Fibroblast of mammary gland (primary cell): ENCODE measurements at regions not wholly inside any gene's neighbourhood (a gene's known extent, or its start where the extent isn't known, plus 50 kb on each side); places are given as distances from the start of the nearest gene placed in this dataset.

Experiments used
- DNase-seq: peaks from one replicate; pipeline ENCODE4 v3.0.0-alpha.2; 2010; ENCODE audit warnings: low read depth
- H3K4me3 ChIP-seq: 2 replicates; pipeline ENCODE4 v1.5.1; 2011; ENCODE audit warnings: low read depth, mild to moderate bottlenecking, low read length, moderate library complexity; ENCODE audit not compliant: control insufficient read depth
- TF ChIP-seq, protein P1 (sequence below): conservative IDR thresholded peaks from 2 replicates; pipeline ENCODE4 v1.5.1; 2011; ENCODE audit warnings: low read depth, low read length, inconsistent platforms; ENCODE audit not compliant: control insufficient read depth, insufficient read depth

DNA sequence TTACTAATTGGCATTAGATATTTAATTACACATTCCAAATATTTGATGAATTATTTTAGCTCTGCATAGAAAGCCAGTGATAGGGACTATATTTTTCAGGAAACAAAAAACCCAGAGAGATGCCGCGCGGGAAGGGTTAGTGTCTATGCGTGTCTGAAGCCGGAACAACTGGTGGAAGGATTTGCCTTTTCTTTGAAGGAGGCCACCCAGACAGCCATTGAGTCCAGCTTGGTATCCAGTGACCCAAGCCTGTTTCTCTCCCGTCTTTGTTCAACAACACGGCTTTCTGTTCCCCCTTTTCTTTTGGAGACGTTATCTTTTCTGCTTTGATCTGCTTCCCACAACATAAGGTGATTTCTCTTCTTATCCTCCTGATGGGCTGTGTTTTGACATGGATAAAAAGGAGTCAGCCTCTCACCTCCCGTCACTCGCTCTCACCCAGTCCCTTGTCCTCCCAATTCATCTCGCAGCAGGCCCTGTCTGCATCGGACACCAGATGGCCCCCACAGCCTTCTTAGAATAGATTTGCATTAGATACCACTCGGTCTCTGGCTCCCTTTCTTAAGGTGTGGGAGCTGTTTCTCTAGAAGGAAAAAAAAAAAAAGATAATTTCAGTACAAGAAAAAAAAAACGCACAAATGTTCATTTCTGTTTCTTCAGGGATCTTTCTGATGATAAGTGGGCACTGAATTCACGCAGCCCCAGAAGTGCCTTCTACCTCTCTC, 361.8 kb downstream of the ZNF536 start:
- H3K4me3 ChIP-seq, result no peak overlapping the region
- DNase-seq, result no peak
- TF ChIP-seq, protein P1, sequence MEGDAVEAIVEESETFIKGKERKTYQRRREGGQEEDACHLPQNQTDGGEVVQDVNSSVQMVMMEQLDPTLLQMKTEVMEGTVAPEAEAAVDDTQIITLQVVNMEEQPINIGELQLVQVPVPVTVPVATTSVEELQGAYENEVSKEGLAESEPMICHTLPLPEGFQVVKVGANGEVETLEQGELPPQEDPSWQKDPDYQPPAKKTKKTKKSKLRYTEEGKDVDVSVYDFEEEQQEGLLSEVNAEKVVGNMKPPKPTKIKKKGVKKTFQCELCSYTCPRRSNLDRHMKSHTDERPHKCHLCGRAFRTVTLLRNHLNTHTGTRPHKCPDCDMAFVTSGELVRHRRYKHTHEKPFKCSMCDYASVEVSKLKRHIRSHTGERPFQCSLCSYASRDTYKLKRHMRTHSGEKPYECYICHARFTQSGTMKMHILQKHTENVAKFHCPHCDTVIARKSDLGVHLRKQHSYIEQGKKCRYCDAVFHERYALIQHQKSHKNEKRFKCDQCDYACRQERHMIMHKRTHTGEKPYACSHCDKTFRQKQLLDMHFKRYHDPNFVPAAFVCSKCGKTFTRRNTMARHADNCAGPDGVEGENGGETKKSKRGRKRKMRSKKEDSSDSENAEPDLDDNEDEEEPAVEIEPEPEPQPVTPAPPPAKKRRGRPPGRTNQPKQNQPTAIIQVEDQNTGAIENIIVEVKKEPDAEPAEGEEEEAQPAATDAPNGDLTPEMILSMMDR, result no peak

DNA sequence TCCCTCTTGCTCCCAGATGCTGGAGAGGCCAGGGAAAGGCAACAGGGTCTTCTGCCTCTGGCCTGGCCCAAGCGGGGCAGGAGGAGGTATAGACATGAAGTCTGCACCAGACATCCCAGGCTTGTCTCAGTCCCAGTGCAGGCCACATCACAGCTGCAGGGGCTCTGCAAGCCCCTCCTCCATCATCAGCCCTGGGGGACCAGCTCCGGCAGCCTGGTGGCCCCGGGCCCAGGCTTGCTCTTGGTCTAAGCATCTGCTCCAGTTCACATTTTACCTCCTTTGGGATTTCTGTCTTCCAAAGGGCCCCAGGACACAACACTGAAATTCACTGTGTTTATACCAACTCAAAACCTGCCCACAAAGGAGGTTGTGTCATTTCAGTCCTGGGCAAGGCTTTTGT, 359.4 kb downstream of the ZNF536 start:
- TF ChIP-seq, protein P1, result no peak

DNA sequence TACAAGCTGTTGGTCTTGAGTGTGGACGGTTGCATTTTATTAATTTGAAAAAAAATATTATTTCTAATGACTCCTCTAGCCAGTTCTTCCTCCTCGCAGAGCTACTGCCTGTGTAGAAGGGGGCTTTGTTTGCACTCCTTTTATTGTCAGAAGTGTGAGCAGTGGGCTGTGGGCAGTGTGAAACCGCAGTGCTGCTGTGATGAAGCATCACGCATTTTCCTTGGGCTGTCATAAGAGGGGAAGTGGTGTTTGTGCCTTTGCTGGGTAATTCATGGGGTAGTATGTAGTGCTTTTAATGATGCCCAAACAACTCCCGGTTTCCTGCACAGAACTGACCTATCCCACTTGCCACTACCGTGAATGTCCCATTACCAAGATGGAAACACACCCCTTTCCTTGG, 357.3 kb downstream of the ZNF536 start:
- no peak overlapping the region for H3K4me3 ChIP-seq
- TF ChIP-seq, protein P1, result no peak
- DNase-seq, result no peak

More for the DNA sequence above, 359.4 kb downstream of the ZNF536 start:
- no peak for DNase-seq
- H3K4me3 ChIP-seq, result no peak overlapping the region

- no peak overlapping the region for H3K4me3 ChIP-seq
- TF ChIP-seq, protein P1, result no peak
- DNase-seq, result no peak
Measured at GRCh38 chr19:30722761-30723160, 350.6 kb downstream of the ZNF536 start.

- H3K4me3 ChIP-seq, result no peak overlapping the region
- DNase-seq, result no peak
- TF ChIP-seq, protein P1, result no peak
Measured at GRCh38 chr19:30722186-30722585, 350.0 kb downstream of the ZNF536 start.

DNA sequence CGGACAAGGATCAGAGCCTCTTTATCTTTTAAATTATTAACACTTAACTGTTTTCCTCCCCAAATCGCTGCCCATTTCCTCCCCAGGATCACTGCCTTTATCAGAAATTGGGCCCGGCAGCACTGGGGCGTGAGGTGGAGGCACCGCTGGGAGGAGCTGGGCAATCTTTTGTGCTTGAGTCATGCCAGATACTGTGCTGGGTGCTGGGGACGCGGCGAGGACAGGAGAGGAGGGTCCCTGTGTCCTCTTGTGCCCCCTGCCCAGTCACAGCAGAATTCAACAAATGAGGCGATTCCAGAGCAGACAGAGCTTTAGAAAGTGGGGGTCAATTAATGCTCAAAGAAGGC, 347.8 kb downstream of the ZNF536 start:
- TF ChIP-seq, protein P1, result no peak
- no peak for DNase-seq
- H3K4me3 ChIP-seq, result peak overlapping the region; percentile 13
